SK-N-SH (cell line): ENCODE measurements at regions not wholly inside any gene's neighbourhood (a gene's known extent, or its start where the extent isn't known, plus 50 kb on each side); places are given as distances from the start of the nearest gene placed in this dataset.

Source experiments
- CTCF ChIA-PET: fragments of 300-600, 350-600 bp; formaldehyde crosslinking; extraction: SDS; loops from one replicate; lab custom pipeline; 2021; lab: Yijun Ruan, JAX
- POLR2A ChIA-PET: fragments of 350-600 bp; sonication (Branson Sonifier 250); formaldehyde crosslinking; extraction: SDS; loops from one replicate; lab custom pipeline; 2020; ENCODE audit warnings: antibody characterized with exemption, inconsistent platforms; lab: Yijun Ruan, JAX
- DNase-seq: peaks from one replicate; pipeline ENCODE4 v3.0.0; 2012
- H2AFZ ChIP-seq: fragments of 200-600 bp; sonication (generic); 2 replicates; pipeline ENCODE4 v1.8.1; 2016; ENCODE audit warnings: antibody characterized with exemption, mild to moderate bottlenecking, low read depth
- H3F3A ChIP-seq: fragments of 200-600 bp; sonication (generic); replicated peaks from 2 replicates; pipeline ENCODE3; 2016; ENCODE audit warnings: antibody characterized with exemption, mild to moderate bottlenecking; ENCODE audit not compliant: insufficient read depth
- H3K27ac ChIP-seq, 2 experiments: fragments of 200-500 bp in 1 of 2; fragments of 200-600 bp in 1 of 2; sonication (Bioruptor generic) in 1 of 2; sonication (generic), shearing (Covaris generic) in 1 of 2; 2 replicates each; pipeline versions ENCODE4 v1.5.1 to v1.6.1; 2014 to 2016; ENCODE audit warnings: low read depth in 2 of 2, inconsistent platforms in 1 of 2, low read length in 1 of 2, mild to moderate bottlenecking in 1 of 2, mixed read lengths in 1 of 2
- H3K27me3 ChIP-seq: fragments of 200-600 bp; sonication (generic), shearing (Covaris generic); 2 replicates; pipeline ENCODE4 v1.6.1; 2016; ENCODE audit warnings: mixed run types; ENCODE audit not compliant: insufficient read depth
- H3K36me3 ChIP-seq, 2 experiments: fragments of 200-500 bp in 1 of 2; fragments of 200-600 bp in 1 of 2; sonication (Bioruptor generic) in 1 of 2; sonication (generic) in 1 of 2; replicated peaks in 1 of 2; 2 replicates each; pipeline versions ENCODE3 to v1.5.1; 2014 to 2016; ENCODE audit warnings: low read length in 1 of 2, mild to moderate bottlenecking in 1 of 2; ENCODE audit not compliant: insufficient read depth in 2 of 2, control insufficient read depth in 1 of 2
- H3K4me1 ChIP-seq, 2 experiments: fragments of 200-500 bp in 1 of 2; fragments of 200-600 bp in 1 of 2; sonication (Bioruptor generic) in 1 of 2; sonication (generic), shearing (Covaris generic) in 1 of 2; 2 replicates each; pipeline versions ENCODE4 v1.5.1 to v1.6.1; 2014 to 2016; ENCODE audit warnings: low read depth in 1 of 2, low read length in 1 of 2, mixed run types in 1 of 2; ENCODE audit not compliant: insufficient read depth in 2 of 2, control insufficient read depth in 1 of 2
- H3K4me2 ChIP-seq: fragments of 200-600 bp; sonication (generic), shearing (Covaris generic); 2 replicates; pipeline ENCODE4 v1.6.1; 2017; ENCODE audit warnings: mixed run types
- H3K4me3 ChIP-seq, 2 experiments: fragments of 200-500 bp in 1 of 2; fragments of 200-600 bp in 1 of 2; sonication (Bioruptor generic) in 1 of 2; sonication (generic), shearing (Covaris generic) in 1 of 2; 2 replicates each; pipeline versions ENCODE4 v1.5.1 to v1.8.1; 2014 to 2016; ENCODE audit warnings: low read depth in 2 of 2, inconsistent platforms in 1 of 2, low read length in 1 of 2, mild to moderate bottlenecking in 1 of 2, mixed read lengths in 1 of 2, moderate library complexity in 1 of 2
- H3K79me2 ChIP-seq: fragments of 200-600 bp; sonication (generic); 2 replicates; pipeline ENCODE4 v1.8.1; 2017; ENCODE audit warnings: mild to moderate bottlenecking; ENCODE audit not compliant: insufficient read depth
- H3K9ac ChIP-seq: fragments of 200-600 bp; sonication (generic); 2 replicates; pipeline ENCODE4 v1.6.1; 2017; ENCODE audit warnings: mixed run types
- H3K9me2 ChIP-seq: fragments of 200-600 bp; sonication (generic); 2 replicates; pipeline ENCODE4 v1.6.1; 2017; ENCODE audit warnings: mixed run types
- H3K9me3 ChIP-seq: fragments of 200-600 bp; sonication (generic); 2 replicates; pipeline ENCODE4 v1.6.1; 2017; ENCODE audit warnings: mixed run types, mild to moderate bottlenecking, moderate library complexity
- H4K20me1 ChIP-seq: fragments of 200-600 bp; sonication (generic); 2 replicates; pipeline ENCODE4 v1.6.1; 2017; ENCODE audit warnings: mild to moderate bottlenecking, mixed run types; ENCODE audit not compliant: insufficient read depth
- CHD2 ChIP-seq: fragments of 150-350 bp; IDR thresholded peaks from 2 replicates; pipeline ENCODE4 v1.6.1; 2018; ENCODE audit warnings: low read length; ENCODE audit not compliant: partially characterized antibody
- CTCF ChIP-seq: fragments of 200-600 bp; sonication (generic); IDR thresholded peaks from 2 replicates; pipeline ENCODE4 v1.6.1; 2017; ENCODE audit warnings: antibody characterized with exemption, mild to moderate bottlenecking, moderate library complexity
- EP300 ChIP-seq, 2 experiments: IDR thresholded peaks; 2 replicates each; pipeline versions ENCODE4 v1.4.0 to v1.6.1; 2012; ENCODE audit warnings: borderline replicate concordance in 1 of 2, low read depth in 1 of 2, low read length in 1 of 2
- FOXJ3 ChIP-seq: sonication (generic); formaldehyde crosslinking; IDR thresholded peaks from 2 replicates; pipeline ENCODE4 v1.5.1; 2020; ENCODE audit warnings: mild to moderate bottlenecking, missing genetic modification reagents
- FOXM1 ChIP-seq: IDR thresholded peaks from 2 replicates; pipeline ENCODE4 v1.4.0; 2012; ENCODE audit warnings: low read depth, mild to moderate bottlenecking
- GATA2 ChIP-seq: sonication (generic); formaldehyde crosslinking; IDR thresholded peaks from 2 replicates; pipeline ENCODE4 v1.5.0; 2020; ENCODE audit warnings: mild to moderate bottlenecking, missing genetic modification reagents
- IRF3 ChIP-seq: fragments of 150-350 bp; IDR thresholded peaks from 2 replicates; pipeline ENCODE4 v1.6.1; 2016; ENCODE audit warnings: mild to moderate bottlenecking, low read depth, low read length
- MAX ChIP-seq: IDR thresholded peaks from 2 replicates; pipeline ENCODE4 v1.4.0; 2012; ENCODE audit warnings: low read depth
- MXI1 ChIP-seq: IDR thresholded peaks from 2 replicates; pipeline ENCODE4 v1.6.1; 2012; ENCODE audit warnings: mild to moderate bottlenecking, low read depth, low read length, improper control_type of control experiment
- PBX3 ChIP-seq: IDR thresholded peaks from 2 replicates; pipeline ENCODE4; 2012
- RAD21 ChIP-seq: IDR thresholded peaks from 2 replicates; pipeline ENCODE4 v1.6.1; 2012; ENCODE audit warnings: mild to moderate bottlenecking, low read length
- RCOR1 ChIP-seq: fragments of 150-350 bp; IDR thresholded peaks from 2 replicates; pipeline ENCODE4 v1.6.1; 2017; ENCODE audit warnings: antibody characterized with exemption, low read length
- RFX5 ChIP-seq: IDR thresholded peaks from 2 replicates; pipeline ENCODE4 v1.6.1; 2012; ENCODE audit warnings: mild to moderate bottlenecking, improper control_type of control experiment, low read length
- RXRA ChIP-seq: IDR thresholded peaks from 2 replicates; pipeline ENCODE4 v1.4.0; 2012; ENCODE audit warnings: low read depth, mild to moderate bottlenecking, borderline replicate concordance
- SIN3A ChIP-seq: IDR thresholded peaks from 2 replicates; pipeline ENCODE4 v1.6.1; 2012; ENCODE audit warnings: low read depth, mild to moderate bottlenecking, low read length, moderate library complexity, borderline replicate concordance
- SMC3 ChIP-seq: IDR thresholded peaks from 2 replicates; pipeline ENCODE4 v1.6.1; 2012; ENCODE audit warnings: low read depth, low read length, improper control_type of control experiment
- TEAD4 ChIP-seq: IDR thresholded peaks from 2 replicates; pipeline ENCODE4 v1.4.0; 2012; ENCODE audit warnings: mild to moderate bottlenecking, borderline replicate concordance; ENCODE audit not compliant: insufficient read depth
- USF2 ChIP-seq: fragments of 150-350 bp; IDR thresholded peaks from 2 replicates; pipeline ENCODE4 v1.6.1; 2017; ENCODE audit warnings: antibody characterized with exemption, low read length, low read depth, borderline replicate concordance
- YY1 ChIP-seq: IDR thresholded peaks from 2 replicates; pipeline ENCODE4 v1.4.0; 2012; ENCODE audit warnings: low read depth, mild to moderate bottlenecking
- ZBTB33 ChIP-seq: IDR thresholded peaks from 2 replicates; pipeline ENCODE4 v1.4.0; 2012; ENCODE audit warnings: low read depth, borderline replicate concordance
- WGBS: methylation state at CpG from one replicate; pipeline ENCODE4 v1.1.6; 2017; ENCODE audit warnings: low lambda C conversion rate; 5-methylcytosine and 5-hydroxymethylcytosine counted together

GRCh38 chr6:168163096-168163731, 84.2 kb upstream of the FRMD1 start:
- peak; percentile 87 for DNase-seq
- ChIA-PET POLR2A (interaction anchor here (0.5 kb wide), 1 partner anchor 162 kb away, joined by 4 read pairs; no protein-coding TSS in a partner anchor), CTCF (interaction anchor here (0.8 to 1.7 kb wide), 5 partner anchors 43 to 726 kb away, joined by 3 to 5 read pairs (median 4); no protein-coding TSS in a partner anchor)
- Histone ChIP-seq H3K27me3 (no peaks in the 10 kb centered on the region), H3K36me3 (no peaks in the 10 kb centered on the region), H3K4me3 (no peak overlapping the region), H3K79me2 (no peaks in the 10 kb centered on the region), H3K4me1 (peaks cover 5 to 21% of the 10 kb centered on the region in 2 experiments; a peak in 2 of 4 replicates), H4K20me1 (no peaks in the 10 kb centered on the region), H3K9me3 (no peaks in the 10 kb centered on the region), H3F3A (no peaks in the 10 kb centered on the region), H3K9me2 (no peaks in the 10 kb centered on the region), H3K4me2 (no peak overlapping the region), H3K9ac (no peak overlapping the region), H2AFZ (no peak overlapping the region), H3K27ac (peak overlapping the region in 1 of 2 experiments; percentile 36; a peak in 2 of 4 replicates)
- WGBS: 12% methylated on average over 13 of the region's 14 CpGs
- TF ChIP-seq EP300 (IDR thresholded peaks at IDR 0.05; ENCODE audit: borderline replicate concordance in 1 of 2, low read depth in 1 of 2, low read length in 1 of 2) (peak in 1 of 2 experiments; percentile 88; a peak in 2 of 4 replicates), RCOR1 (peak; percentile 89), RXRA (no peak), MAX (no peak), TEAD4 (no peak), FOXJ3 (CRISPR knock-in tag) (peak; percentile 87; the same call in 1 of the 2 replicates), USF2 (no peak), ZBTB33 (no peak), MXI1 (peak; percentile 92), GATA2 (CRISPR knock-in tag) (peak; percentile 99), RAD21 (peak; percentile 49), CHD2 (peak; percentile 86)

GRCh38 chr6:168162366-168162765, 83.4 kb upstream of the FRMD1 start:
- 57% methylated on average over 6 of the region's 6 CpGs for WGBS

More at GRCh38 chr6:168162366-168162765, 83.4 kb upstream of the FRMD1 start:
- Histone ChIP-seq H3K4me2 (no peak overlapping the region), H3F3A (no peaks in the 10 kb centered on the region), H3K4me3 (no peak overlapping the region), H3K4me1 (peaks cover 5 to 28% of the 10 kb centered on the region in 2 experiments; a peak in 2 of 4 replicates), H4K20me1 (no peaks in the 10 kb centered on the region), H3K27me3 (no peaks in the 10 kb centered on the region), H3K9me2 (no peaks in the 10 kb centered on the region), H3K36me3 (no peaks in the 10 kb centered on the region), H3K79me2 (no peaks in the 10 kb centered on the region), H3K27ac (no peak overlapping the region), H2AFZ (no peak overlapping the region), H3K9me3 (no peaks in the 10 kb centered on the region), H3K9ac (no peak overlapping the region)
- no peak for DNase-seq
- TF ChIP-seq SIN3A (no peak), FOXM1 (no peak), CTCF (no peak), IRF3 (no peak), YY1 (no peak), CHD2 (no peak), RFX5 (no peak), PBX3 (no peak), SMC3 (no peak), MXI1 (no peak)
- ChIA-PET CTCF (interaction anchor here (0.7 to 1.6 kb wide), 5 partner anchors 12 to 727 kb away, joined by 3 to 5 read pairs (median 4); no protein-coding TSS in a partner anchor), POLR2A (no interaction called here)
